HUES6 (cell line): ENCODE measurements at regions not wholly inside any gene's neighbourhood (a gene's known extent, or its start where the extent isn't known, plus 50 kb on each side); places are given as distances from the start of the nearest gene placed in this dataset.

ENCODE experiments used
- H3K27ac ChIP-seq: 2 replicates; pipeline ENCODE4 v1.7.0; 2013; ENCODE audit warnings: low read depth, mild to moderate bottlenecking, low read length, inconsistent platforms
- H3K27me3 ChIP-seq: 2 replicates; pipeline ENCODE4 v1.6.1; 2013; ENCODE audit warnings: low read length; ENCODE audit not compliant: control insufficient read depth, insufficient read depth
- H3K36me3 ChIP-seq: 2 replicates; pipeline ENCODE4 v1.6.1; 2013; ENCODE audit warnings: low read length; ENCODE audit not compliant: control insufficient read depth, insufficient read depth
- H3K4me1 ChIP-seq: 2 replicates; pipeline ENCODE4 v1.6.1; 2013; ENCODE audit warnings: low read length; ENCODE audit not compliant: control insufficient read depth, insufficient read depth
- H3K4me3 ChIP-seq: 2 replicates; pipeline ENCODE4 v1.5.1; 2013; ENCODE audit warnings: low read depth, low read length
- H3K9ac ChIP-seq: one replicate; pipeline ENCODE4 v1.6.1; 2013; ENCODE audit warnings: mild to moderate bottlenecking, low read length
- H3K9me3 ChIP-seq: 2 replicates; pipeline ENCODE4 v1.6.1; 2013; ENCODE audit warnings: low read depth, low read length; ENCODE audit not compliant: control insufficient read depth, insufficient read depth

- Histone ChIP-seq H3K27ac (no peak overlapping the region), H3K4me1 (peaks cover 6% of the 10 kb centered on the region; the same call in 1 of the 2 replicates), H3K9me3 (no peaks in the 10 kb centered on the region), H3K36me3 (no peaks in the 10 kb centered on the region), H3K27me3 (no peaks in the 10 kb centered on the region), H3K9ac (no peak overlapping the region), H3K4me3 (no peak overlapping the region)
These were observed 305.6 kb downstream of the NR2F1-AS1 start for GRCh38 chr5:93275376-93275775.

GRCh38 chr5:93274291-93274690 is 306.7 kb downstream of the NR2F1-AS1 start:
- Histone ChIP-seq H3K9me3 (no peaks in the 10 kb centered on the region), H3K27ac (no peak overlapping the region), H3K4me3 (no peak overlapping the region), H3K9ac (no peak overlapping the region), H3K27me3 (no peaks in the 10 kb centered on the region), H3K4me1 (peaks cover 6% of the 10 kb centered on the region; the same call in 1 of the 2 replicates), H3K36me3 (no peaks in the 10 kb centered on the region)

- Histone ChIP-seq H3K27me3 (no peaks in the 10 kb centered on the region), H3K36me3 (no peaks in the 10 kb centered on the region), H3K4me1 (peaks cover 6% of the 10 kb centered on the region; the same call in 1 of the 2 replicates), H3K4me3 (no peak overlapping the region), H3K27ac (no peak overlapping the region), H3K9ac (no peak overlapping the region), H3K9me3 (no peaks in the 10 kb centered on the region)
These were observed 307.8 kb downstream of the NR2F1-AS1 start for GRCh38 chr5:93273176-93273575.

DNA sequence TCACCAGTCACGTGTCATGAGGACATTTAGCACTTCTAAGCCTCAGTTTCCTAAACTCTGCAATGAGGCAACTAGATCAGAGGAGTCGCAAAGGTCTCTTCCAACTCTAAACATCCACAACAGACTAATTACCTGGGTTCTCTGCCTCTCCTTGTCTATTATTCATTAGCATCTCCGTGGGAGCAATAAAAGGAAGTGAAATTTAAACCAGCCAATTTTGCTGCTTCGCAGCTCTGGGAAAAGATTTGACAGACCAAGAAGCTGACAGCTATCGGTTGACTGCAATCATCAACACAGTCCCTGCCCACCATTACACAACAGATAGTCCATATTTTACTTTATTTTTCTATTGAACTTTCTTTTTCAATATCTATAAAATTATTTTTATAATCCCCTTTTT is 308.9 kb downstream of the NR2F1-AS1 start:
- Histone ChIP-seq H3K36me3 (no peaks in the 10 kb centered on the region), H3K9me3 (peaks cover 4% of the 10 kb centered on the region), H3K4me1 (peaks cover 6% of the 10 kb centered on the region; the same call in 1 of the 2 replicates), H3K27me3 (no peaks in the 10 kb centered on the region), H3K9ac (no peak overlapping the region), H3K4me3 (no peak overlapping the region), H3K27ac (no peak overlapping the region)

- no peak overlapping the region for H3K9ac ChIP-seq
- H3K27ac ChIP-seq: no peak overlapping the region
- no peaks in the 10 kb centered on the region for H3K4me1 ChIP-seq
- no peaks in the 10 kb centered on the region for H3K36me3 ChIP-seq
- no peaks in the 10 kb centered on the region for H3K27me3 ChIP-seq
- no peak overlapping the region for H3K4me3 ChIP-seq
- H3K9me3 ChIP-seq: peaks cover 5% of the 10 kb centered on the region
These were observed 313.3 kb downstream of the NR2F1-AS1 start for GRCh38 chr5:93267736-93268135.

- Histone ChIP-seq H3K9me3 (peaks cover 5% of the 10 kb centered on the region), H3K27me3 (no peaks in the 10 kb centered on the region), H3K9ac (no peak overlapping the region), H3K36me3 (no peaks in the 10 kb centered on the region), H3K4me3 (no peak overlapping the region), H3K27ac (no peak overlapping the region), H3K4me1 (no peaks in the 10 kb centered on the region)
These were observed 313.7 kb downstream of the NR2F1-AS1 start for GRCh38 chr5:93267276-93267675.

GRCh38 chr5:93257616-93258015 is 323.4 kb downstream of the NR2F1-AS1 start:
- H3K4me1 ChIP-seq: no peaks in the 10 kb centered on the region
- no peaks in the 10 kb centered on the region for H3K9me3 ChIP-seq
- no peaks in the 10 kb centered on the region for H3K36me3 ChIP-seq
- H3K27me3 ChIP-seq: no peaks in the 10 kb centered on the region
- H3K27ac ChIP-seq: no peak overlapping the region
- H3K4me3 ChIP-seq: no peak overlapping the region
- H3K9ac ChIP-seq: no peak overlapping the region

- H3K4me1 ChIP-seq: no peaks in the 10 kb centered on the region
- no peaks in the 10 kb centered on the region for H3K9me3 ChIP-seq
- H3K9ac ChIP-seq: no peak overlapping the region
- no peaks in the 10 kb centered on the region for H3K27me3 ChIP-seq
- no peak overlapping the region for H3K4me3 ChIP-seq
- H3K27ac ChIP-seq: no peak overlapping the region
- H3K36me3 ChIP-seq: no peaks in the 10 kb centered on the region
These were observed 325.2 kb downstream of the NR2F1-AS1 start for GRCh38 chr5:93255796-93256195.

DNA sequence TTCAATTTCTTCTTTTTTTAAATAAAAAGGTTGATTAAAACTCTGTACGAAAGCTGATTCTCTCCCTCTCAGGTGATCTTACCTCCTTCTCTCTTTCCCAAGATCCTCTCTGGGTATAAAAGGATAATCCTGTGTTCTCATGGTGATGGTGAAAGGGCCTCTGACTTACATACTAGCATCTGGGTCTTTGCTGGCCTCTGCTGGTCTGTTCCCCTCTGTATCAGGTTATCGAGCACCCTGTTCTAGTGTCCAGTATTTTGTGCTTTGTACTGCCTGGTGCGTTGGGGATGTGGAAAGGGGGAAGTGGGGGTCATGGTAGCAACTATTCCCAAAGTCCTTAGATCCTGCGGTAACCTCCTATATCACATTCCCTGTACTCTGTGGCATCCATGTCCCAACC is 328.9 kb downstream of the NR2F1-AS1 start:
- no peaks in the 10 kb centered on the region for H3K36me3 ChIP-seq
- no peak overlapping the region for H3K27ac ChIP-seq
- H3K9ac ChIP-seq: no peak overlapping the region

GRCh38 chr5:93251347-93251746 is 329.7 kb downstream of the NR2F1-AS1 start:
- no peak overlapping the region for H3K27ac ChIP-seq
- no peak overlapping the region for H3K9ac ChIP-seq
- H3K9me3 ChIP-seq: no peaks in the 10 kb centered on the region
- no peak overlapping the region for H3K4me3 ChIP-seq
- peaks cover 11% of the 10 kb centered on the region for H3K4me1 ChIP-seq
- H3K36me3 ChIP-seq: no peaks in the 10 kb centered on the region
- H3K27me3 ChIP-seq: peaks cover 7% of the 10 kb centered on the region; the same call in 1 of the 2 replicates

More for the DNA sequence above, 328.9 kb downstream of the NR2F1-AS1 start:
- H3K9me3 ChIP-seq: no peaks in the 10 kb centered on the region
- peaks cover 6% of the 10 kb centered on the region; the same call in 1 of the 2 replicates for H3K27me3 ChIP-seq
- peaks cover 3% of the 10 kb centered on the region for H3K4me1 ChIP-seq
- H3K4me3 ChIP-seq: no peak overlapping the region

DNA sequence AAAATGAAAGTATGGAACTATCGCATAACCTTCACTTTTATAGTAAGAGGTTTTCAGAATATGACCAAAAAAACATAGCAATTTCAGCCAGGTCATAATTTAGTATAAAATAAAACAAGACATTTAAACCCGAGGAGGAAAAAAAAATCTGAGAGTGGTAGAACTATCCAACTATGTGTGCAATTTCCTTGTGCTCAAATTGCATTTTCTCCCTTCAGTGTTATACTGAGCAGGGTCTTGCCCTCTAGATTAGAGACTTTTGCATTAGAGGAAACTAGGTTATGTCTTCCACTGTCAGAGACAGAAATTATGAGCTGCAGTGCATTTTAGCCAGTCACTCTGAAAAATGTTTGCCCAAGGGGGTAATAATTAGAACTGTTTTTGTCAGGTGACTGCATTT is 330.6 kb downstream of the NR2F1-AS1 start:
- Histone ChIP-seq H3K27ac (no peak overlapping the region), H3K27me3 (peaks cover 16% of the 10 kb centered on the region), H3K4me3 (no peak overlapping the region), H3K4me1 (peaks cover 16% of the 10 kb centered on the region), H3K9me3 (no peaks in the 10 kb centered on the region), H3K36me3 (no peaks in the 10 kb centered on the region), H3K9ac (no peak overlapping the region)
